AG09319 (cell line): ENCODE measurements at regions not wholly inside any gene's neighbourhood (a gene's known extent, or its start where the extent isn't known, plus 50 kb on each side); places are given as distances from the start of the nearest gene placed in this dataset.
"Not testable (repeated sequence)": the region's sequence is repeated elsewhere in the genome, so short reads cannot be mapped to it uniquely, and the experiment has no call there.

ENCODE experiments used
- DNase-seq: peaks from one replicate; pipeline ENCODE4 v3.0.0-alpha.2; 2010; ENCODE audit warnings: low read depth; ENCODE audit errors: extremely low read depth
- TF ChIP-seq, protein P1 (sequence below): IDR thresholded peaks from 2 replicates; pipeline ENCODE4 v1.5.1; 2011; ENCODE audit warnings: low read depth, mild to moderate bottlenecking, inconsistent platforms, low read length, moderate library complexity

DNA sequence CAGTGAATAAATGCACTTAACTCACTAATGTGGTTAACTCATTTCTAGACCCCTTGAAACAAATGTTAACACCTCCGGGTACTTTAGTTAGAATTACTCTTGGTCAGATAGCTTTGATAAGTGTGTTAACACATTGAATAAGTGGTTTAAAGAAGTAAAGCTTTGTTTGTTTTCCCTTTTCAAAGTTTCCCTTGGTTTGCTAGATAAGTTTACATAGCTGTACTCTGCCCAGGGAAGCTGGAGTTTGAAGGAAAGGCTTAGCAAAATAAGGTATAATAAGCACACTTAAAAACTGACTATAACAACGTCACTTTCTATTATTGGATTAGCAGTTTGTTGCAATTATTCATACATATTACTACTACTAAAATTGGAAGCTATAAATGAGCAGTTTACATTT lies 1233.9 kb upstream of the ADGRL2 start:
- no peak for DNase-seq

DNA sequence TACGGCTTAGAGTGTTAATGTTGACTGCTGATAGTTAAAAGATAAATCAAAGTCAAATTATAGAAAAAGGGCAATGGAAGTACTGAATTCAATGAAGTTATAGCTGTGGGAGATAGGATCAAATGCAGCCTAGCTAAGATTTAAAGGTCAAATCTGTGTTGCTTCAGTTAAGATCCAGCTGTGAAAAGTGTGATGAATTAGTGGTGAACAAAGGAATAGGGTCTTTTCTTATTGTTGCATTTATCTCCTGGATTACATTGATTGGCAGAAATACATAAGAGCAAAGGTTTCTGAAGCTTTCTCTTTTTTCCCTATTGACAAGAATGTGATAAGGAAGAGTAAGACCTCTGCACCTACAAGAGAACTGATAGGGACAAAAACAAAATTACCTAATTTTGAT lies 1234.6 kb upstream of the ADGRL2 start:
- TF ChIP-seq, protein P1, sequence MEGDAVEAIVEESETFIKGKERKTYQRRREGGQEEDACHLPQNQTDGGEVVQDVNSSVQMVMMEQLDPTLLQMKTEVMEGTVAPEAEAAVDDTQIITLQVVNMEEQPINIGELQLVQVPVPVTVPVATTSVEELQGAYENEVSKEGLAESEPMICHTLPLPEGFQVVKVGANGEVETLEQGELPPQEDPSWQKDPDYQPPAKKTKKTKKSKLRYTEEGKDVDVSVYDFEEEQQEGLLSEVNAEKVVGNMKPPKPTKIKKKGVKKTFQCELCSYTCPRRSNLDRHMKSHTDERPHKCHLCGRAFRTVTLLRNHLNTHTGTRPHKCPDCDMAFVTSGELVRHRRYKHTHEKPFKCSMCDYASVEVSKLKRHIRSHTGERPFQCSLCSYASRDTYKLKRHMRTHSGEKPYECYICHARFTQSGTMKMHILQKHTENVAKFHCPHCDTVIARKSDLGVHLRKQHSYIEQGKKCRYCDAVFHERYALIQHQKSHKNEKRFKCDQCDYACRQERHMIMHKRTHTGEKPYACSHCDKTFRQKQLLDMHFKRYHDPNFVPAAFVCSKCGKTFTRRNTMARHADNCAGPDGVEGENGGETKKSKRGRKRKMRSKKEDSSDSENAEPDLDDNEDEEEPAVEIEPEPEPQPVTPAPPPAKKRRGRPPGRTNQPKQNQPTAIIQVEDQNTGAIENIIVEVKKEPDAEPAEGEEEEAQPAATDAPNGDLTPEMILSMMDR: no peak
- no peak for DNase-seq

More for the DNA sequence above, 1233.9 kb upstream of the ADGRL2 start:
- TF ChIP-seq, protein P1: no peak

DNA sequence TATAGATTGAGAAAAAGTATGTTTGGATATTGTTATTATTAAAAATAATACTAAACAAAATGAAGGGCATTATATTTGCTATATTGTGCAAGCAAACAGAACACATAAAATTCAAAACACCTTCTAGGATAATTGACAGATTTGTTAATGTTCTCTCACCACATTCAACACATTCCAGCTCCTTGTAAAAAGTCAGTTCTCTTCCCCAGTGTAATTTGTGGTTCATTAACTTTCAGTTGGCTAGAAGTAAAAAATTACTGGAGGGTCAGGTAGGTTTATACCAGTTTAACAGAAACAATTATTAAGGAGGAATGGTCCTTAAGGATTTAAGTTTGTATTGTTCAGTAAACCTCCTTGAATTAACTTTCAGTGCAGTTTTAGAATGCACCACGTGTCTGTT lies 1235.3 kb upstream of the ADGRL2 start:
- no peak for DNase-seq
- TF ChIP-seq, protein P1: no peak

DNA sequence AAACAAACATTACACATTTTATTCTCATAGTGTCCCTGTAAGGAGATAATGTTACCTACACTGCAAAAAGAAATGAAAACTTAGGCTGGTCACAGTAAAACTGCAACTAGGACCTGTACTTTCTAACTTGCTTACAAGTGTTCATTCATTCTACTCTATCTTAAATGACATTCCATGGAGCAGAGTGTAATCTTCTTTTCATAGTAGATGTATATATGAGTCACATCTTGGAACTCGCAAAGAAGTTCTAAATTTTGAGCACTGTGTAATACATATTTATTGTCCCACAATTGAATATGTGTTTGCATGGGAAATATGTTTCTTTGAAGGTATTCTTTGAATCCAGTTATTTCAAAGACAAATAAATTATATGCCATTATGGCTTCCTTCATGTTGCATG lies 1258.5 kb upstream of the ADGRL2 start:
- TF ChIP-seq, protein P1: no peak
- no peak for DNase-seq

DNA sequence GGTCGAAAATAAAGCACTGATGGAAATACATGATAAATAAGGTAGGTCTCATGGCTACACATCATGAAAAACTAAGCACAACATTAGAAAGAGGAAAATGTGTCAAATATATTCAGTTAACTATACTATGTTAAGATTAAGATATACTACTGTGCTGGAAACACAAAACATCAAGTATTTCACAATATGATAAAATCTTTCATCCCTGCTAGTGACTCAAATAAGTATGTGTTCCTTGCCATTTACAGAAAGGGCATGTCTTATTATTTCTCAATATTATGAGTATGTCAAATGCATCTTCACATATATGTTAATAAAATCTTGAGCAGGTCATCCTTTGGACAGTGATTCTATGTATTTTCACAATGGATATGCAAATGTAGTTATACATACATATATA lies 1260.1 kb upstream of the ADGRL2 start:
- TF ChIP-seq, protein P1: no peak
- DNase-seq: no peak

DNA sequence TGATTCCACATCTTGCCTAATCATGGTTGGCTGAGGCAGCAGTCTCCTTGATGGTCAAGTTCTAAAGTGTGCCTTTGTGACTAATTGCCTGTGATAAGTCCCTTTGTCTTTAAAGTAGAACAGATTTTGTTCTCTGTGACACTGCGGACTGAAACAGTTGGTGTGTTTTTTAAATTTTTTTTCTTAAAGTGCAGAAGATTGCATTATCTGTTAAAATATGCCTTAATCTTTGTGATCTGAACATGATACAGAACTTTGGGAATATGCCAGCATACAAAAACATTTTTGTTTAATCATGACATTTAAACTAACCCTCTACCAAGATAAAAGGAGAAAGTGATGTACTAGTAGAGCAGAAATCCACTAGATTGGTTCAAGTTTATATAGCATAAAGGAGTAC lies 1260.6 kb upstream of the ADGRL2 start:
- TF ChIP-seq, protein P1: no peak
- DNase-seq: no peak

DNA sequence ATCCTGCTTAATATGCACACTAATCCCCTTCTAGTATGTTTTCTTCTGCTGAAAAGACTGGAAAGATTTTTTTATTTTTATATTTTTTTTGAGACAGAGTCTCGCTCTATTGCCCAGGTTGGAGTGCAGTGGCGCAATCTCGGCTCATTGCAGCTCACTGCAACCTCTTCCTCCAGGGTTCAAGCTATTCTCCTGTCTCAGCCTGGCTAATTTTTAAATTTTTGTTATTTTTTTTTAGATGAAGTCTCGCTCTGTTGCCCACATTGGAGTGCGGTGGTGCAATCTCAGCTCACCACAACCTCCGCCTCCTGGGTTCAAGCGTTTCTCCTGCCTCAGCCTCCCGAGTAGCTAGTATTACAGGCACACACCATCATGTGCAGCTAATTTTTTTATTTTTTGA lies 1261.4 kb upstream of the ADGRL2 start:
- not testable (repeated sequence) for DNase-seq

DNA sequence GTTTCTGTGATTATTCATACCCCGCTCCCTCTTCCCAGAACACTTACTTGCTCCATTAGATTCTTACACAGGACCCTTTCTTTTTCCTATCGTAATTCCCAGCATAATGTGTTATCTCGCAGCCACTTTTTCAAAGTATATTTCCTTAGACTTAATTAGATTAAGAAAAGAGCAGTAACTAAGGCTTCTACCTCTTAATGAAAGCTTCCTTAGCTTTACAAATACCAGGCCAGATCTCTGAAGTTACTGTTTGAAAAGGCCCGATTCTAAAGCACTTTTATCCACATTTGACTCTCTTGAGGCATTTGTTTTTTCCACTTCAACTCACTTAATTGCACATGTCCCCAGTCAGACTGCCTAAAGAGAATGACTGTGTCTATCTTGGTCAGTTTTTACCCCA lies 1264.3 kb upstream of the ADGRL2 start:
- no peak for DNase-seq
- TF ChIP-seq, protein P1: no peak
